ENCODE measurements at regions not wholly inside any gene's neighbourhood (a gene's known extent, or its start where the extent isn't known, plus 50 kb on each side); places are given as distances from the start of the nearest gene placed in this dataset.

DNA sequence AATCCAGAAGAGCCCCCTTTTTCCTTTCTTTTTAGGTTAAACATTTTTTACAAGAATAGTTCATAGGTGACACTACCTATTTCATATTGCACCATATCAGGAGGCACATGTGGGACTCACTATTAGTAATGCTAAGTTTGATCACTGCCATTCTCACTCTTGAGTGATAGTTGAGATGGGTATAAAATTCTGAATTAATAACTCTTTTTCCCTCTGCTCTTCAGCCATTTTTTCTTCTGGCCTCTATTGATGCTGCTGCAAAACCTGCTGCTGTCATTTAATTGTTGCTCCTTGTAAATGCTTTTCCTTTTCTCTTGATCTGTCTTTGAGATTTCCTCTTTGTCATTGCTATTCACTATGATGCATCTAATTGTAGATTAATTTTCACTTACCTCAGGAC is 482.0 kb downstream of the MID1IP1 start:
- Histone ChIP-seq H3K27me3 (ENCODE audit: insufficient read depth, low read length) (no peaks in the 10 kb centered on the region), H3K9me3 (ENCODE audit: low read length) (0 out of 2 replicates have a peak, but pooled peaks cover 3% of the 10 kb centered on the region), H3K27ac (ENCODE audit: low read depth, low read length, poor library complexity, severe bottlenecking) (no peak overlapping the region), H3K4me3 (ENCODE audit: low read depth, low read length, poor library complexity, severe bottlenecking) (no peak overlapping the region), H3K36me3 (ENCODE audit: insufficient read depth, low read length) (no peaks in the 10 kb centered on the region), H3K9me2 (ENCODE audit: low read depth, low read length) (no peaks in the 10 kb centered on the region), H3F3A (ENCODE audit: insufficient read depth, low read length) (no peaks in the 10 kb centered on the region), H3K9ac (ENCODE audit: low read length) (no peak overlapping the region), H3K79me2 (ENCODE audit: insufficient read depth, low read length) (no peaks in the 10 kb centered on the region), H2AFZ (ENCODE audit: low read length) (no peak overlapping the region), H4K20me1 (ENCODE audit: insufficient read depth, low read length) (no peaks in the 10 kb centered on the region), H3K4me1 (ENCODE audit: insufficient read depth, low read length, severe bottlenecking) (no peaks in the 10 kb centered on the region), H3K4me2 (ENCODE audit: low read length) (no peak overlapping the region)
- no peak for TF ChIP-seq EZH2 (IDR thresholded peaks at IDR 0.05; ENCODE audit: borderline replicate concordance, low read length)
- TF ChIP-seq, protein P1, sequence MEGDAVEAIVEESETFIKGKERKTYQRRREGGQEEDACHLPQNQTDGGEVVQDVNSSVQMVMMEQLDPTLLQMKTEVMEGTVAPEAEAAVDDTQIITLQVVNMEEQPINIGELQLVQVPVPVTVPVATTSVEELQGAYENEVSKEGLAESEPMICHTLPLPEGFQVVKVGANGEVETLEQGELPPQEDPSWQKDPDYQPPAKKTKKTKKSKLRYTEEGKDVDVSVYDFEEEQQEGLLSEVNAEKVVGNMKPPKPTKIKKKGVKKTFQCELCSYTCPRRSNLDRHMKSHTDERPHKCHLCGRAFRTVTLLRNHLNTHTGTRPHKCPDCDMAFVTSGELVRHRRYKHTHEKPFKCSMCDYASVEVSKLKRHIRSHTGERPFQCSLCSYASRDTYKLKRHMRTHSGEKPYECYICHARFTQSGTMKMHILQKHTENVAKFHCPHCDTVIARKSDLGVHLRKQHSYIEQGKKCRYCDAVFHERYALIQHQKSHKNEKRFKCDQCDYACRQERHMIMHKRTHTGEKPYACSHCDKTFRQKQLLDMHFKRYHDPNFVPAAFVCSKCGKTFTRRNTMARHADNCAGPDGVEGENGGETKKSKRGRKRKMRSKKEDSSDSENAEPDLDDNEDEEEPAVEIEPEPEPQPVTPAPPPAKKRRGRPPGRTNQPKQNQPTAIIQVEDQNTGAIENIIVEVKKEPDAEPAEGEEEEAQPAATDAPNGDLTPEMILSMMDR (IDR thresholded peaks at IDR 0.05; ENCODE audit: low read length), result no peak

DNA sequence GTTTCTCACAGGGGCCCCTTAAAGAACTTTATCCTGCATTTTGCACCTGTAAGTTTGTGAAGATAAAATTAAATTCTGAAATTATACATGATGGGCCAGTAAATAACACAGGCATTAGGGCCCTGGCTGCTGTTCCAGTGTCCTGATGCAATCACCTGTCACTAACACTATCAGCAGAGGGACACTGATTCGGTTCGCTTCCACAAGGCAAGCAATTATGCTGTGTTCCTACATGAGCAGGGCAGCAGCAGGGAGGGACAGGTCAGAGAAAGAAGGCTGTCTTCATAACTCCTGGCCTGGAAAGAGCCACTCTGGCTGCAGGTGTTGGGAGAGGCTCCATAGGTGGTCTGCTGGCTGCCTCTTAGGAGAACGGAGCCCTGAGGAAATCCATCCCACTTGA is 487.3 kb downstream of the MID1IP1 start:
- no peak for TF ChIP-seq EZH2 (IDR thresholded peaks at IDR 0.05; ENCODE audit: borderline replicate concordance, low read length)
- TF ChIP-seq, protein P1 (IDR thresholded peaks at IDR 0.05; ENCODE audit: low read length), result no peak
- no peak overlapping the region for H3K9ac ChIP-seq (ENCODE audit: low read length)
- H2AFZ ChIP-seq (ENCODE audit: low read length), result no peak overlapping the region
- H3K36me3 ChIP-seq (ENCODE audit: insufficient read depth, low read length), result no peaks in the 10 kb centered on the region
- no peak overlapping the region for H3K4me3 ChIP-seq (ENCODE audit: low read depth, low read length, poor library complexity, severe bottlenecking)
- H3K4me2 ChIP-seq (ENCODE audit: low read length), result no peak overlapping the region
- H3K4me1 ChIP-seq (ENCODE audit: insufficient read depth, low read length, severe bottlenecking), result no peaks in the 10 kb centered on the region
- H3K79me2 ChIP-seq (ENCODE audit: insufficient read depth, low read length), result no peaks in the 10 kb centered on the region
- no peaks in the 10 kb centered on the region for H3K27me3 ChIP-seq (ENCODE audit: insufficient read depth, low read length)
- no peaks in the 10 kb centered on the region for H4K20me1 ChIP-seq (ENCODE audit: insufficient read depth, low read length)
- no peaks in the 10 kb centered on the region for H3K9me3 ChIP-seq (ENCODE audit: low read length)
- no peaks in the 10 kb centered on the region for H3F3A ChIP-seq (ENCODE audit: insufficient read depth, low read length)
- no peak overlapping the region for H3K27ac ChIP-seq (ENCODE audit: low read depth, low read length, poor library complexity, severe bottlenecking)
- H3K9me2 ChIP-seq (ENCODE audit: low read depth, low read length), result no peaks in the 10 kb centered on the region

DNA sequence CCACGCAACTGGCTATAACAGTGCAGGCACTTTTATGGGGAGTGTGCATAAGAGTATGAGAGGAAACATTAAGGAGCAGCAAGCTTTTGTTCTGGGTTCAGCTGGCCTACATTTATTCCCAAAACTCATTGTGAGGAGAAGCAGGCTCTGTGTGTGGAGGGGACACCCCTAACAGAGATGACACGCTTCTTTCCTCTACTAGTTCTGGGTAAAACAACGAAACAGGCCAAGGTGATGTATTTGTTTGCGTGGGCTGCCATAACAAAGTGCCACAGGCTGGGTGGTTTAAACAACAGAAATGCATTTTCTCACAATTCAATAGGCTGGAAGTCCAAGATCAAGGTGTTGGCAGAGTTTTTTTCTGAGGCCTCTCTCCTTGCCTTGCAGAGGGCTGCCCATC is 488.6 kb downstream of the MID1IP1 start:
- Histone ChIP-seq H3K79me2 (ENCODE audit: insufficient read depth, low read length) (no peaks in the 10 kb centered on the region), H3K9me3 (ENCODE audit: low read length) (no peaks in the 10 kb centered on the region), H4K20me1 (ENCODE audit: insufficient read depth, low read length) (no peaks in the 10 kb centered on the region), H3F3A (ENCODE audit: insufficient read depth, low read length) (no peaks in the 10 kb centered on the region), H3K9ac (ENCODE audit: low read length) (no peak overlapping the region), H3K27me3 (ENCODE audit: insufficient read depth, low read length) (no peaks in the 10 kb centered on the region), H3K9me2 (ENCODE audit: low read depth, low read length) (no peaks in the 10 kb centered on the region), H2AFZ (ENCODE audit: low read length) (no peak overlapping the region), H3K36me3 (ENCODE audit: insufficient read depth, low read length) (no peaks in the 10 kb centered on the region), H3K4me1 (ENCODE audit: insufficient read depth, low read length, severe bottlenecking) (no peaks in the 10 kb centered on the region), H3K27ac (ENCODE audit: low read depth, low read length, poor library complexity, severe bottlenecking) (no peak overlapping the region), H3K4me2 (ENCODE audit: low read length) (no peak overlapping the region), H3K4me3 (ENCODE audit: low read depth, low read length, poor library complexity, severe bottlenecking) (no peak overlapping the region)
- TF ChIP-seq, protein P1 (IDR thresholded peaks at IDR 0.05; ENCODE audit: low read length), result no peak
- no peak for TF ChIP-seq EZH2 (IDR thresholded peaks at IDR 0.05; ENCODE audit: borderline replicate concordance, low read length)
